H1 (cell line): ENCODE measurements at regions not wholly inside any gene's neighbourhood (a gene's known extent, or its start where the extent isn't known, plus 50 kb on each side); places are given as distances from the start of the nearest gene placed in this dataset.

ENCODE experiments used
- CHD2 ChIP-seq: IDR thresholded peaks from 2 replicates; pipeline ENCODE4 v1.6.1; 2012; ENCODE audit warnings: low read length, improper control_type of control experiment
- HDAC6 ChIP-seq: IDR thresholded peaks from one replicate; pipeline ENCODE4 v1.7.1; 2012; ENCODE audit warnings: low read depth, mild to moderate bottlenecking, inconsistent platforms, low read length, moderate library complexity
- PHF8 ChIP-seq: fragments of 200-600 bp; sonication (generic); conservative IDR thresholded peaks from 2 replicates; pipeline ENCODE4 v1.7.1; 2012; ENCODE audit warnings: low read depth, mild to moderate bottlenecking, inconsistent platforms, low read length, moderate library complexity
- TBP ChIP-seq: IDR thresholded peaks from 2 replicates; pipeline ENCODE4 v1.6.1; 2011; ENCODE audit warnings: low read depth, low read length, improper control_type of control experiment
- TF ChIP-seq, protein P1 (sequence below): fragments of 300-600 bp; sonication (generic); IDR thresholded peaks from 2 replicates; pipeline ENCODE4 v1.7.1; 2012; ENCODE audit warnings: low read length, moderate library complexity, mild to moderate bottlenecking, inconsistent platforms; ENCODE audit not compliant: insufficient replicate concordance
- TF ChIP-seq, protein P2 (sequence below): IDR thresholded peaks from 2 replicates; pipeline ENCODE4 v1.6.1; 2012; ENCODE audit warnings: inconsistent platforms

DNA sequence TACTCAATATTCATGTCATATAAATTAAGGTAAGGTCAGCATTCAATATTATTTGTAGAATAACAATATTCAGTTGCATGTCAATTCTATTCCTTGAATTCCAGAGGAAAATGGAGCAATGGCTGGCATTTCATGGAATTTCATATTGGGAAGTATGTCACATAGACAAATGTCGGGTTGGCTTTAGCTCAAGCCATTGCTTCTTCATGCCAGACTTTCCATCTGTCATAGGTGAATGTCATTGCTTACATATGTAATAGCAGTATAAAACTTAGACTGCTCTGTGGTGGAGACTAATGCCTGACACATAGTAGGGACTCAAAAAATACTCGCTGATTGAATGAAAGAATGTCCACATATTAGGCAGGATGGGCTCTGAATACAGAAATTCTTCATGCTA, 509.6 kb upstream of the CHORDC1 start (continued):
- TF ChIP-seq, protein P1, sequence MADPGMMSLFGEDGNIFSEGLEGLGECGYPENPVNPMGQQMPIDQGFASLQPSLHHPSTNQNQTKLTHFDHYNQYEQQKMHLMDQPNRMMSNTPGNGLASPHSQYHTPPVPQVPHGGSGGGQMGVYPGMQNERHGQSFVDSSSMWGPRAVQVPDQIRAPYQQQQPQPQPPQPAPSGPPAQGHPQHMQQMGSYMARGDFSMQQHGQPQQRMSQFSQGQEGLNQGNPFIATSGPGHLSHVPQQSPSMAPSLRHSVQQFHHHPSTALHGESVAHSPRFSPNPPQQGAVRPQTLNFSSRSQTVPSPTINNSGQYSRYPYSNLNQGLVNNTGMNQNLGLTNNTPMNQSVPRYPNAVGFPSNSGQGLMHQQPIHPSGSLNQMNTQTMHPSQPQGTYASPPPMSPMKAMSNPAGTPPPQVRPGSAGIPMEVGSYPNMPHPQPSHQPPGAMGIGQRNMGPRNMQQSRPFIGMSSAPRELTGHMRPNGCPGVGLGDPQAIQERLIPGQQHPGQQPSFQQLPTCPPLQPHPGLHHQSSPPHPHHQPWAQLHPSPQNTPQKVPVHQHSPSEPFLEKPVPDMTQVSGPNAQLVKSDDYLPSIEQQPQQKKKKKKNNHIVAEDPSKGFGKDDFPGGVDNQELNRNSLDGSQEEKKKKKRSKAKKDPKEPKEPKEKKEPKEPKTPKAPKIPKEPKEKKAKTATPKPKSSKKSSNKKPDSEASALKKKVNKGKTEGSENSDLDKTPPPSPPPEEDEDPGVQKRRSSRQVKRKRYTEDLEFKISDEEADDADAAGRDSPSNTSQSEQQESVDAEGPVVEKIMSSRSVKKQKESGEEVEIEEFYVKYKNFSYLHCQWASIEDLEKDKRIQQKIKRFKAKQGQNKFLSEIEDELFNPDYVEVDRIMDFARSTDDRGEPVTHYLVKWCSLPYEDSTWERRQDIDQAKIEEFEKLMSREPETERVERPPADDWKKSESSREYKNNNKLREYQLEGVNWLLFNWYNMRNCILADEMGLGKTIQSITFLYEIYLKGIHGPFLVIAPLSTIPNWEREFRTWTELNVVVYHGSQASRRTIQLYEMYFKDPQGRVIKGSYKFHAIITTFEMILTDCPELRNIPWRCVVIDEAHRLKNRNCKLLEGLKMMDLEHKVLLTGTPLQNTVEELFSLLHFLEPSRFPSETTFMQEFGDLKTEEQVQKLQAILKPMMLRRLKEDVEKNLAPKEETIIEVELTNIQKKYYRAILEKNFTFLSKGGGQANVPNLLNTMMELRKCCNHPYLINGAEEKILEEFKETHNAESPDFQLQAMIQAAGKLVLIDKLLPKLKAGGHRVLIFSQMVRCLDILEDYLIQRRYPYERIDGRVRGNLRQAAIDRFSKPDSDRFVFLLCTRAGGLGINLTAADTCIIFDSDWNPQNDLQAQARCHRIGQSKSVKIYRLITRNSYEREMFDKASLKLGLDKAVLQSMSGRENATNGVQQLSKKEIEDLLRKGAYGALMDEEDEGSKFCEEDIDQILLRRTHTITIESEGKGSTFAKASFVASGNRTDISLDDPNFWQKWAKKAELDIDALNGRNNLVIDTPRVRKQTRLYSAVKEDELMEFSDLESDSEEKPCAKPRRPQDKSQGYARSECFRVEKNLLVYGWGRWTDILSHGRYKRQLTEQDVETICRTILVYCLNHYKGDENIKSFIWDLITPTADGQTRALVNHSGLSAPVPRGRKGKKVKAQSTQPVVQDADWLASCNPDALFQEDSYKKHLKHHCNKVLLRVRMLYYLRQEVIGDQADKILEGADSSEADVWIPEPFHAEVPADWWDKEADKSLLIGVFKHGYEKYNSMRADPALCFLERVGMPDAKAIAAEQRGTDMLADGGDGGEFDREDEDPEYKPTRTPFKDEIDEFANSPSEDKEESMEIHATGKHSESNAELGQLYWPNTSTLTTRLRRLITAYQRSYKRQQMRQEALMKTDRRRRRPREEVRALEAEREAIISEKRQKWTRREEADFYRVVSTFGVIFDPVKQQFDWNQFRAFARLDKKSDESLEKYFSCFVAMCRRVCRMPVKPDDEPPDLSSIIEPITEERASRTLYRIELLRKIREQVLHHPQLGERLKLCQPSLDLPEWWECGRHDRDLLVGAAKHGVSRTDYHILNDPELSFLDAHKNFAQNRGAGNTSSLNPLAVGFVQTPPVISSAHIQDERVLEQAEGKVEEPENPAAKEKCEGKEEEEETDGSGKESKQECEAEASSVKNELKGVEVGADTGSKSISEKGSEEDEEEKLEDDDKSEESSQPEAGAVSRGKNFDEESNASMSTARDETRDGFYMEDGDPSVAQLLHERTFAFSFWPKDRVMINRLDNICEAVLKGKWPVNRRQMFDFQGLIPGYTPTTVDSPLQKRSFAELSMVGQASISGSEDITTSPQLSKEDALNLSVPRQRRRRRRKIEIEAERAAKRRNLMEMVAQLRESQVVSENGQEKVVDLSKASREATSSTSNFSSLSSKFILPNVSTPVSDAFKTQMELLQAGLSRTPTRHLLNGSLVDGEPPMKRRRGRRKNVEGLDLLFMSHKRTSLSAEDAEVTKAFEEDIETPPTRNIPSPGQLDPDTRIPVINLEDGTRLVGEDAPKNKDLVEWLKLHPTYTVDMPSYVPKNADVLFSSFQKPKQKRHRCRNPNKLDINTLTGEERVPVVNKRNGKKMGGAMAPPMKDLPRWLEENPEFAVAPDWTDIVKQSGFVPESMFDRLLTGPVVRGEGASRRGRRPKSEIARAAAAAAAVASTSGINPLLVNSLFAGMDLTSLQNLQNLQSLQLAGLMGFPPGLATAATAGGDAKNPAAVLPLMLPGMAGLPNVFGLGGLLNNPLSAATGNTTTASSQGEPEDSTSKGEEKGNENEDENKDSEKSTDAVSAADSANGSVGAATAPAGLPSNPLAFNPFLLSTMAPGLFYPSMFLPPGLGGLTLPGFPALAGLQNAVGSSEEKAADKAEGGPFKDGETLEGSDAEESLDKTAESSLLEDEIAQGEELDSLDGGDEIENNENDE = no peak
- TF ChIP-seq HDAC6 (no peak), PHF8 (no peak), TBP (no peak), CHD2 (no peak)
- TF ChIP-seq, protein P2, sequence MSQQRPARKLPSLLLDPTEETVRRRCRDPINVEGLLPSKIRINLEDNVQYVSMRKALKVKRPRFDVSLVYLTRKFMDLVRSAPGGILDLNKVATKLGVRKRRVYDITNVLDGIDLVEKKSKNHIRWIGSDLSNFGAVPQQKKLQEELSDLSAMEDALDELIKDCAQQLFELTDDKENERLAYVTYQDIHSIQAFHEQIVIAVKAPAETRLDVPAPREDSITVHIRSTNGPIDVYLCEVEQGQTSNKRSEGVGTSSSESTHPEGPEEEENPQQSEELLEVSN = no peak
